Activated CD8-positive, alpha-beta T cell treated with anti-CD3 and anti-CD28 coated beads for 36 hours (primary cell): ENCODE measurements at regions not wholly inside any gene's neighbourhood (a gene's known extent, or its start where the extent isn't known, plus 50 kb on each side); places are given as distances from the start of the nearest gene placed in this dataset.

Experiments
- ATAC-seq: fragments of 200-7000 bp; cut with Tn5 transposase; one replicate; pipeline ENCODE4 v1.10.0; 2021; ENCODE audit warnings: mild to moderate bottlenecking, moderate library complexity
- CTCF ChIA-PET: fragments of 350-600 bp; sonication (Branson Sonifier 250); formaldehyde crosslinking; loops from one replicate; lab custom pipeline; 2021; ENCODE audit warnings: antibody characterized with exemption; lab: Charles Lee
- POLR2A ChIA-PET: fragments of 350-600 bp; sonication (Branson Sonifier 250); formaldehyde crosslinking; loops from one replicate; lab custom pipeline; 2021; ENCODE audit warnings: antibody characterized with exemption; lab: Charles Lee
- DNase-seq: peaks from one replicate; pipeline ENCODE4 v3.0.0-alpha.2; 2020
- H3K27ac Mint-ChIP-seq: one replicate; pipeline ENCODE4 v1.8.0; 2021; ENCODE audit warnings: mild to moderate bottlenecking, mixed read lengths
- H3K27me3 Mint-ChIP-seq: one replicate; pipeline ENCODE4 v1.8.0; 2021; ENCODE audit warnings: mixed read lengths
- H3K36me3 Mint-ChIP-seq: one replicate; pipeline ENCODE4 v1.8.0; 2021; ENCODE audit warnings: low read depth, mixed read lengths
- H3K4me1 Mint-ChIP-seq: one replicate; pipeline ENCODE4 v1.8.0; 2021; ENCODE audit warnings: low read depth, mixed read lengths
- H3K4me3 Mint-ChIP-seq: one replicate; pipeline ENCODE4 v1.8.0; 2021; ENCODE audit warnings: mild to moderate bottlenecking, moderate library complexity, mixed read lengths
- H3K9me3 Mint-ChIP-seq: one replicate; pipeline ENCODE4 v1.8.0; 2021; ENCODE audit warnings: mixed read lengths
- CTCF ChIP-seq: fragments of 200-600 bp; IDR thresholded peaks from one replicate; pipeline ENCODE4 v1.8.0; 2022; ENCODE audit warnings: antibody characterized with exemption, mild to moderate bottlenecking
- intact Hi-C: fragments of 100-400 bp; cut with micrococcal nuclease; formaldehyde crosslinking; loops from one replicate; pipeline ENCODE4 v1.10.0; 2022

GRCh38 chr12:70983692-70984091, 63.2 kb upstream of the PTPRR start:
- POLR2A ChIA-PET, result no interaction called here
- Mint-ChIP-seq H3K4me1 (no peaks in the 10 kb centered on the region), H3K4me3 (no peak overlapping the region), H3K36me3 (no peaks in the 10 kb centered on the region), H3K9me3 (no peaks in the 10 kb centered on the region), H3K27me3 (no peaks in the 10 kb centered on the region), H3K27ac (no peak overlapping the region)
- CTCF ChIA-PET, result no interaction called here
- ATAC-seq (no peak), DNase-seq (no peak)
- intact Hi-C loops, result no loop called here
- no peak for TF ChIP-seq CTCF

DNA sequence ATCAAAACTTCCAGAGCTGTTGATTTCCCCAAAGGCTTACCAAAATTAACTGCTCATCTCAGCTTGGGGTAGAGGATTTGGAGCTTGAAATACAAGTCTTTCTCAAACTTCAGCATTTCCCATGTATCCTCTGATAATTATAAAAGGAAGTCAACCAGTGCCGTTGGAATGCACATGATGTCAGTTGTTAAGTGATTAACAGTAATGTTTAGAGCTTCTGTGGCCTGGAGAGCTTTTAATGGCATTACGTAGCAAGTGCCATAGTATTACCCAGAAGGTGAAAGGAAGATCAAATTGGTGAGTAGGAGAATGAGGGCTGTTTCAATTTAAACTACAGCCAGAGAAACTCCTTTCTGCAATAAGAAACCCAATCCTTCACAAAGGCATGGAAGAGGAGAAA, 62.5 kb upstream of the PTPRR start:
- ChIA-PET CTCF (no interaction called here), POLR2A (no interaction called here)
- Mint-ChIP-seq H3K27ac (no peak overlapping the region), H3K4me1 (no peaks in the 10 kb centered on the region), H3K4me3 (no peak overlapping the region), H3K27me3 (no peaks in the 10 kb centered on the region), H3K9me3 (no peaks in the 10 kb centered on the region), H3K36me3 (no peaks in the 10 kb centered on the region)
- TF ChIP-seq CTCF, result no peak
- no peak for DNase-seq
- no peak for ATAC-seq
- intact Hi-C loops, result no loop called here

DNA sequence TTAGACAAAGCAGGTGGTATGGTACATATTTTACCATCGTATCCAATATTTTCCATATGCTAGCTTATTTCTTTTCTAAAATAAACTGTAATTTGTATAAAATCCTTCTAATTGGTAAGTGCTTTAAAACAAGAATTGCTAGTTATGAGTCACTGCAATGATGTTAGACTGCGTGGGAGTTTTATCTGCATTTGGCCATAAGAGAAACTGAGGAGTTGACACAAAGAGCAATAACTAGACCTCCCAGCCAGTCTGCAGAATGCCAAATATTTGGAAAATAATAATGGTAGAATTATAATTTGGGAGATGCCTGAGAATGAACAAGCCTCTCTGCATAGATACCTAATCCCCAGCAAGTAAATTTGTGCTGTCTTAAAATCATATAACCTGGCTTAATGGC, 61.7 kb upstream of the PTPRR start:
- no peaks in the 10 kb centered on the region for H3K36me3 Mint-ChIP-seq
- no peaks in the 10 kb centered on the region for H3K4me1 Mint-ChIP-seq
- no peaks in the 10 kb centered on the region for H3K27me3 Mint-ChIP-seq
- no peak overlapping the region for H3K4me3 Mint-ChIP-seq
- TF ChIP-seq CTCF, result no peak
- ChIA-PET POLR2A (no interaction called here), CTCF (no interaction called here)
- no peak for ATAC-seq
- H3K27ac Mint-ChIP-seq, result no peak overlapping the region
- intact Hi-C loops, result no loop called here
- no peaks in the 10 kb centered on the region for H3K9me3 Mint-ChIP-seq
- no peak for DNase-seq

- no peak for DNase-seq
- H3K27me3 Mint-ChIP-seq, result no peaks in the 10 kb centered on the region
- peaks cover 4% of the 10 kb centered on the region for H3K9me3 Mint-ChIP-seq
- H3K4me3 Mint-ChIP-seq, result no peak overlapping the region
- no peak for TF ChIP-seq CTCF
- no peak overlapping the region for H3K27ac Mint-ChIP-seq
- POLR2A ChIA-PET, result no interaction called here
- no peak for ATAC-seq
- intact Hi-C loops, result no loop called here
- H3K36me3 Mint-ChIP-seq, result no peaks in the 10 kb centered on the region
- H3K4me1 Mint-ChIP-seq, result no peaks in the 10 kb centered on the region
- CTCF ChIA-PET, result no interaction called here
These were observed 50.7 kb upstream of the PTPRR start for GRCh38 chr12:70971001-70971794.
